ENCODE measurements at regions not wholly inside any gene's neighbourhood (a gene's known extent, or its start where the extent isn't known, plus 50 kb on each side); places are given as distances from the start of the nearest gene placed in this dataset.

DNA sequence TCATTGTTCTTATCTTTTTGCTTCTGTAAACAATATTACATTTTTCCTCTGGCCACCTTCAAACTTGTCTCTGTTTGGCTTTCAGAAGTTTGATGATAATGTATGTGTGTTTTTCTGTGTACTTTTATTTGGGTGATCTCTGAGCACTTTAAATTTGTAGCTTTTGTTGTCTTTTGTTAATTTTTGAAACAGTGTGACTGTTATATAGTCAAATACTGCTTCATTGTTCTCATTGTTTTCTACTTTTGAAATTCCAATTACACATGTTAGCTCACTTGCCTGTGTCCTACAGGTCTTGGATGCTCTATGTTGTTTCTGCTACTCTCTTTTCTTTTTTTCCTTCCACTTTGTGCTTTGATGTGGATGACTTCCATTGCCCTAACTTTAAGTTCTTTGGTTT lies 460.1 kb upstream of the KHDRBS2 start:
- FAIRE-seq, result no peak
- no peaks in the 10 kb centered on the region for H3K36me3 Mint-ChIP-seq (ENCODE audit: low read depth, unreplicated experiment)

GRCh38 chr6:62740596-62740995 lies 454.6 kb upstream of the KHDRBS2 start:
- no peak for FAIRE-seq
- Histone ChIP-seq H3K9ac (ENCODE audit: low read length) (no peak overlapping the region), H3K79me2 (ENCODE audit: insufficient read depth, low read length) (no peaks in the 10 kb centered on the region), H3K4me1 (ENCODE audit: insufficient read depth, low read length) (no peaks in the 10 kb centered on the region), H3K9me3 (ENCODE audit: insufficient read depth, low read depth, low read length) (no peaks in the 10 kb centered on the region), H4K20me1 (ENCODE audit: insufficient read depth, low read length) (no peaks in the 10 kb centered on the region), H2AFZ (ENCODE audit: low read depth, low read length) (no peak overlapping the region), H3K36me3 (ENCODE audit: insufficient read depth, low read length) (no peaks in the 10 kb centered on the region), H3K27me3 (ENCODE audit: insufficient read depth, low read length) (no peaks in the 10 kb centered on the region), H3K4me3 (ENCODE audit: insufficient read depth, low read depth, low read length) (no peak overlapping the region), H3K27ac (ENCODE audit: low read depth, low read length) (no peak overlapping the region), H3K4me2 (ENCODE audit: low read length) (no peak overlapping the region)
- DNase-seq (ENCODE audit: low read depth), result no peak
- H3K4me1 Mint-ChIP-seq (ENCODE audit: low read depth, unreplicated experiment), result no peaks in the 10 kb centered on the region
- TF ChIP-seq, protein P1, sequence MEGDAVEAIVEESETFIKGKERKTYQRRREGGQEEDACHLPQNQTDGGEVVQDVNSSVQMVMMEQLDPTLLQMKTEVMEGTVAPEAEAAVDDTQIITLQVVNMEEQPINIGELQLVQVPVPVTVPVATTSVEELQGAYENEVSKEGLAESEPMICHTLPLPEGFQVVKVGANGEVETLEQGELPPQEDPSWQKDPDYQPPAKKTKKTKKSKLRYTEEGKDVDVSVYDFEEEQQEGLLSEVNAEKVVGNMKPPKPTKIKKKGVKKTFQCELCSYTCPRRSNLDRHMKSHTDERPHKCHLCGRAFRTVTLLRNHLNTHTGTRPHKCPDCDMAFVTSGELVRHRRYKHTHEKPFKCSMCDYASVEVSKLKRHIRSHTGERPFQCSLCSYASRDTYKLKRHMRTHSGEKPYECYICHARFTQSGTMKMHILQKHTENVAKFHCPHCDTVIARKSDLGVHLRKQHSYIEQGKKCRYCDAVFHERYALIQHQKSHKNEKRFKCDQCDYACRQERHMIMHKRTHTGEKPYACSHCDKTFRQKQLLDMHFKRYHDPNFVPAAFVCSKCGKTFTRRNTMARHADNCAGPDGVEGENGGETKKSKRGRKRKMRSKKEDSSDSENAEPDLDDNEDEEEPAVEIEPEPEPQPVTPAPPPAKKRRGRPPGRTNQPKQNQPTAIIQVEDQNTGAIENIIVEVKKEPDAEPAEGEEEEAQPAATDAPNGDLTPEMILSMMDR (IDR thresholded peaks at IDR 0.05; ENCODE audit: insufficient read depth, low read depth, low read length), result no peak
- TF ChIP-seq EZH2 (IDR thresholded peaks at IDR 0.05; ENCODE audit: insufficient read depth, low read length), result no peak
- H3K27me3 Mint-ChIP-seq (ENCODE audit: low read depth, unreplicated experiment), result no peaks in the 10 kb centered on the region
- no peak overlapping the region for H3K4me3 Mint-ChIP-seq (ENCODE audit: unreplicated experiment)
- no peaks in the 10 kb centered on the region for H3K36me3 Mint-ChIP-seq (ENCODE audit: low read depth, unreplicated experiment)
- no peaks in the 10 kb centered on the region for H3K9me3 Mint-ChIP-seq (ENCODE audit: unreplicated experiment)
- H3K27ac Mint-ChIP-seq (ENCODE audit: unreplicated experiment), result no peak overlapping the region

More for the DNA sequence above, 460.1 kb upstream of the KHDRBS2 start:
- Mint-ChIP-seq H3K27me3 (ENCODE audit: low read depth, unreplicated experiment) (no peaks in the 10 kb centered on the region), H3K9me3 (ENCODE audit: unreplicated experiment) (no peaks in the 10 kb centered on the region), H3K4me1 (ENCODE audit: low read depth, unreplicated experiment) (no peaks in the 10 kb centered on the region), H3K4me3 (ENCODE audit: unreplicated experiment) (no peak overlapping the region), H3K27ac (ENCODE audit: unreplicated experiment) (no peak overlapping the region)
- Histone ChIP-seq H2AFZ (ENCODE audit: low read depth, low read length) (no peak overlapping the region), H3K36me3 (ENCODE audit: insufficient read depth, low read length) (no peaks in the 10 kb centered on the region), H3K9ac (ENCODE audit: low read length) (no peak overlapping the region), H3K4me1 (ENCODE audit: insufficient read depth, low read length) (no peaks in the 10 kb centered on the region), H3K79me2 (ENCODE audit: insufficient read depth, low read length) (no peaks in the 10 kb centered on the region), H3K4me3 (ENCODE audit: insufficient read depth, low read depth, low read length) (no peak overlapping the region), H4K20me1 (ENCODE audit: insufficient read depth, low read length) (no peaks in the 10 kb centered on the region), H3K9me3 (ENCODE audit: insufficient read depth, low read depth, low read length) (no peaks in the 10 kb centered on the region), H3K4me2 (ENCODE audit: low read length) (no peak overlapping the region), H3K27ac (ENCODE audit: low read depth, low read length) (no peak overlapping the region), H3K27me3 (ENCODE audit: insufficient read depth, low read length) (no peaks in the 10 kb centered on the region)
- no peak for TF ChIP-seq EZH2 (IDR thresholded peaks at IDR 0.05; ENCODE audit: insufficient read depth, low read length)
- TF ChIP-seq, protein P1 (IDR thresholded peaks at IDR 0.05; ENCODE audit: insufficient read depth, low read depth, low read length), result no peak
- DNase-seq (ENCODE audit: low read depth), result no peak

GRCh38 chr6:62740171-62740570 lies 454.1 kb upstream of the KHDRBS2 start:
- H2AFZ ChIP-seq (ENCODE audit: low read depth, low read length), result no peak overlapping the region
- Mint-ChIP-seq H3K9me3 (ENCODE audit: unreplicated experiment) (no peaks in the 10 kb centered on the region), H3K4me1 (ENCODE audit: low read depth, unreplicated experiment) (no peaks in the 10 kb centered on the region), H3K27me3 (ENCODE audit: low read depth, unreplicated experiment) (no peaks in the 10 kb centered on the region), H3K4me3 (ENCODE audit: unreplicated experiment) (no peak overlapping the region), H3K27ac (ENCODE audit: unreplicated experiment) (no peak overlapping the region), H3K36me3 (ENCODE audit: low read depth, unreplicated experiment) (no peaks in the 10 kb centered on the region)
- H4K20me1 ChIP-seq (ENCODE audit: insufficient read depth, low read length), result no peaks in the 10 kb centered on the region
- no peaks in the 10 kb centered on the region for H3K36me3 ChIP-seq (ENCODE audit: insufficient read depth, low read length)
- no peaks in the 10 kb centered on the region for H3K9me3 ChIP-seq (ENCODE audit: insufficient read depth, low read depth, low read length)
- no peaks in the 10 kb centered on the region for H3K4me1 ChIP-seq (ENCODE audit: insufficient read depth, low read length)
- no peak overlapping the region for H3K9ac ChIP-seq (ENCODE audit: low read length)
- no peak overlapping the region for H3K27ac ChIP-seq (ENCODE audit: low read depth, low read length)
- H3K79me2 ChIP-seq (ENCODE audit: insufficient read depth, low read length), result no peaks in the 10 kb centered on the region
- H3K27me3 ChIP-seq (ENCODE audit: insufficient read depth, low read length), result no peaks in the 10 kb centered on the region
- H3K4me2 ChIP-seq (ENCODE audit: low read length), result no peak overlapping the region
- H3K4me3 ChIP-seq (ENCODE audit: insufficient read depth, low read depth, low read length), result no peak overlapping the region
- FAIRE-seq, result no peak
- no peak for DNase-seq (ENCODE audit: low read depth)
- TF ChIP-seq, protein P1 (IDR thresholded peaks at IDR 0.05; ENCODE audit: insufficient read depth, low read depth, low read length), result no peak
- no peak for TF ChIP-seq EZH2 (IDR thresholded peaks at IDR 0.05; ENCODE audit: insufficient read depth, low read length)

All from astrocyte (in vitro differentiated cells and primary cell).